Spleen (tissue), 7 donors: ENCODE measurements at regions not wholly inside any gene's neighbourhood (a gene's known extent, or its start where the extent isn't known, plus 50 kb on each side); places are given as distances from the start of the nearest gene placed in this dataset.

Source experiments
- CTCF ChIP-seq, 11 experiments: fragments of 200-600 bp in 7 of 11; fragments of 450-650 bp in 4 of 11; sonication (generic) in 4 of 11; IDR thresholded peaks in 8 of 11; conservative IDR thresholded peaks in 3 of 11; 1 replicate in 7 of 11; 2 replicates in 4 of 11; pipeline versions ENCODE4 v1.4.0 to v1.8.0; 2016 to 2021; ENCODE audit warnings: antibody characterized with exemption in 11 of 11, inconsistent platforms in 4 of 11, mild to moderate bottlenecking in 1 of 11
- POLR2AphosphoS5 ChIP-seq, 3 donors: sonication (generic); formaldehyde crosslinking; IDR thresholded peaks; one replicate each; pipeline ENCODE4 v1.5.1; 2017; ENCODE audit warnings: antibody characterized with exemption in 3 of 3
- donor health status: DM: no; HTN: no; CAD: no; lungs with moderate emphysema.
- donor health status: DM: no; HTN: no; CAD: no.
- donor health status: DM: no; HTN: no; CAD: no.

DNA sequence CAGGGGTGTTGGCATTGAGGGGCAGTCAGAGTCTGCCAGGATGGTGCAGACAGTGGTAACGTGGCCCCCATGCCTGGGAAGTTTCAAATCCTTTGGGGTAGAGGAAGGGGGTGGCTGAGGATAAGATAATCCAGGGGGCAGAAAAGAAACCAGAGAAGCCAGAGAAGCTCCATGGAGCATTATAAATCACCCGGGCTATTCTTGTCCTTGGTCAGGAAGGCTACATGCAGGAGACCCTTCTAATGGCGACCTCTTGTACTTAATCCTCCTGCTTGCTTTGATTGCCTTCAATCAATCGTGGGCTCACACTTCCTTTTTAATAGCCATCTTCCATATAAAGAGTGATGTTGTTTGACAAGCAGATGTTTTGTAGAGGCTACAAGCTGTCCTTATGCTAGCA, 131.9 kb downstream of the MAF start:
- TF ChIP-seq CTCF (IDR thresholded peaks at IDR 0.05 in 8 of 11, conservative IDR thresholded peaks at IDR 0.05 in 3 of 11) (no peak), POLR2AphosphoS5 (IDR thresholded peaks at IDR 0.05) (no peak)
